Panc1 (cell line): ENCODE measurements at regions not wholly inside any gene's neighbourhood (a gene's known extent, or its start where the extent isn't known, plus 50 kb on each side); places are given as distances from the start of the nearest gene placed in this dataset.

ENCODE experiments used
- ATAC-seq: fragments of 200-7000 bp; cut with Tn5 transposase; 2 replicates; pipeline ENCODE4 v1.9.1; 2020; ENCODE audit warnings: mild to moderate bottlenecking, moderate library complexity
- BruUV-seq: library from RNA; stranded (reverse); fragments of 400-500 nt; replicated peaks from 2 replicates; lab custom pipeline; 2021; lab: Mats Ljungman, UMichigan
- CTCF ChIA-PET: fragments of 300-600 bp; sonication (Branson Sonifier 250); formaldehyde crosslinking; loops from one replicate; lab custom pipeline; 2022; ENCODE audit warnings: antibody characterized with exemption; lab: Charles Lee
- POLR2A ChIA-PET: fragments of 300-600 bp; sonication (Branson Sonifier 250); formaldehyde crosslinking; loops from one replicate; lab custom pipeline; 2022; ENCODE audit warnings: antibody characterized with exemption; lab: Charles Lee
- DNase-seq: peaks from one replicate; pipeline ENCODE4 v3.0.0-alpha.2; 2010; ENCODE audit warnings: low read depth, low spot score
- H3K27ac ChIP-seq: 2 replicates; pipeline ENCODE4 v1.5.1; 2011; ENCODE audit warnings: mild to moderate bottlenecking, low read length, inconsistent platforms
- H3K27me3 ChIP-seq: fragments of 200-500 bp; sonication (Bioruptor generic); 2 replicates; pipeline ENCODE4 v1.6.0; 2014; ENCODE audit warnings: low read length, inconsistent platforms; ENCODE audit not compliant: control insufficient read depth, insufficient read depth
- H3K36me3 ChIP-seq: fragments of 200-500 bp; sonication (Bioruptor generic); 2 replicates; pipeline ENCODE4 v1.5.1; 2014; ENCODE audit warnings: inconsistent platforms, mild to moderate bottlenecking, low read length, moderate library complexity; ENCODE audit not compliant: control insufficient read depth, insufficient read depth
- H3K4me1 ChIP-seq: 2 replicates; pipeline ENCODE4 v1.5.1; 2011; ENCODE audit warnings: inconsistent platforms, mild to moderate bottlenecking, low read length, moderate library complexity; ENCODE audit not compliant: control insufficient read depth, insufficient read depth
- H3K4me3 ChIP-seq, 2 experiments: 2 replicates each; pipeline ENCODE4 v1.5.1; 2011 to 2012; ENCODE audit warnings: low read depth in 2 of 2, low read length in 2 of 2, mild to moderate bottlenecking in 2 of 2, inconsistent platforms in 1 of 2, moderate library complexity in 1 of 2
- H3K9me3 ChIP-seq: fragments of 200-500 bp; sonication (Bioruptor generic); 2 replicates; pipeline ENCODE4 v1.5.1; 2014; ENCODE audit warnings: low read depth, mild to moderate bottlenecking, inconsistent platforms, low read length, moderate library complexity; ENCODE audit not compliant: control insufficient read depth, insufficient read depth
- CTCF ChIP-seq: fragments of 450-650 bp; IDR thresholded peaks from 2 replicates; pipeline ENCODE4 v1.5.1; 2017; ENCODE audit warnings: mild to moderate bottlenecking
- POLR2AphosphoS5 ChIP-seq: IDR thresholded peaks from 2 replicates; pipeline ENCODE4 v1.6.1; 2012; ENCODE audit warnings: mild to moderate bottlenecking, low read depth, low read length, moderate library complexity
- REST ChIP-seq, 2 experiments: IDR thresholded peaks; 2 replicates each; pipeline ENCODE4 v1.6.1; 2011 to 2012; ENCODE audit warnings: low read depth in 2 of 2, control low read depth in 1 of 2, low read length in 1 of 2, mild to moderate bottlenecking in 1 of 2, moderate library complexity in 1 of 2; ENCODE audit not compliant: insufficient read depth in 1 of 2
- SIN3A ChIP-seq: IDR thresholded peaks from 2 replicates; pipeline ENCODE4 v1.6.1; 2012; ENCODE audit warnings: low read depth, mild to moderate bottlenecking, low read length, moderate library complexity, borderline replicate concordance; ENCODE audit not compliant: insufficient read depth
- TCF7L2 ChIP-seq: IDR thresholded peaks from 2 replicates; pipeline ENCODE4 v1.6.1; 2011; ENCODE audit warnings: mild to moderate bottlenecking, low read depth, low read length, inconsistent platforms
- in situ Hi-C: cut with HindIII; loops from 2 replicates; pipeline ENCODE4 v1.10.0; 2016; ENCODE audit warnings: low sequenced_read_pairs, low pct_unique_long_range_greater_than_20kb
- intact Hi-C: fragments of 100-400 bp; cut with micrococcal nuclease; formaldehyde crosslinking; loops from one replicate; pipeline ENCODE4 v1.10.0; 2022; ENCODE audit not compliant: unreplicated experiment

GRCh38 chr10:111996103-111996502 lies 187.5 kb downstream of the GPAM start:
- peaks cover 4% of the 10 kb centered on the region; the same call in 1 of the 2 replicates for H3K27me3 ChIP-seq
- ATAC-seq (no peak), DNase-seq (no peak)
- intact Hi-C loops (no loop called here), in situ Hi-C loops (no loop called here)
- H3K4me1 ChIP-seq, result no peaks in the 10 kb centered on the region
- no peaks in the 10 kb centered on the region for H3K36me3 ChIP-seq
- ChIA-PET POLR2A (no interaction called here), CTCF (no interaction called here)
- no peak for TF ChIP-seq POLR2AphosphoS5
- TF ChIP-seq CTCF, result no peak
- TF ChIP-seq TCF7L2, result no peak
- TF ChIP-seq SIN3A, result no peak
- no peak for TF ChIP-seq REST (IDR thresholded peaks at IDR 0.05; ENCODE audit: insufficient read depth in 1 of 2, low read depth in 2 of 2, low read length in 1 of 2)
- BruUV-seq, result no TSS peak
- H3K4me3 ChIP-seq, result no peak overlapping the region
- no peaks in the 10 kb centered on the region for H3K9me3 ChIP-seq
- no peak overlapping the region for H3K27ac ChIP-seq

GRCh38 chr10:111998728-111999127 lies 184.8 kb downstream of the GPAM start:
- in situ Hi-C loops (no loop called here), intact Hi-C loops (no loop called here)
- POLR2A ChIA-PET, result no interaction called here
- no peak for ATAC-seq
- TF ChIP-seq CTCF (no peak), SIN3A (no peak), REST (IDR thresholded peaks at IDR 0.05; ENCODE audit: insufficient read depth in 1 of 2, low read depth in 2 of 2, low read length in 1 of 2) (no peak), POLR2AphosphoS5 (no peak), TCF7L2 (no peak)
- CTCF ChIA-PET, result no interaction called here
- no peak overlapping the region for H3K27ac ChIP-seq
- H3K36me3 ChIP-seq, result no peaks in the 10 kb centered on the region
- BruUV-seq, result no TSS peak
- no peak overlapping the region for H3K4me3 ChIP-seq
- peaks cover 4% of the 10 kb centered on the region; the same call in 1 of the 2 replicates for H3K27me3 ChIP-seq
- no peaks in the 10 kb centered on the region for H3K4me1 ChIP-seq
- H3K9me3 ChIP-seq, result no peaks in the 10 kb centered on the region
- DNase-seq, result no peak
